H1 (cell line): ENCODE measurements at regions not wholly inside any gene's neighbourhood (a gene's known extent, or its start where the extent isn't known, plus 50 kb on each side); places are given as distances from the start of the nearest gene placed in this dataset.
A peak's percentile ranks its signal among the peaks of the same experiment; 100 is the strongest.

Source experiments
- CTCF ChIA-PET: fragments of 300-600 bp; sonication (Branson Sonifier 250); formaldehyde crosslinking; loops from one replicate; lab custom pipeline; 2021; ENCODE audit not compliant: partially characterized antibody; lab: Charles Lee
- POLR2A ChIA-PET: fragments of 300-600 bp; sonication (Branson Sonifier 250); formaldehyde crosslinking; loops from one replicate; lab custom pipeline; 2021; ENCODE audit warnings: inconsistent platforms; ENCODE audit not compliant: partially characterized antibody; lab: Charles Lee
- DNase-seq, 2 experiments: peaks; one replicate each; pipeline versions ENCODE4 v3.0.0 to v3.0.0-alpha.2; 2010 to 2022; ENCODE audit warnings: low spot score in 2 of 2, low read depth in 1 of 2, mixed read lengths in 1 of 2
- FAIRE-seq: peaks from 2 replicates; lab custom pipeline; 2011; peaks lifted over from hg19 to GRCh38; lab: Jason Lieb, UNC
- H2AFZ ChIP-seq: 2 replicates; pipeline ENCODE4 v1.8.1; 2012; ENCODE audit warnings: low read length, inconsistent platforms
- H2AK5ac ChIP-seq: 2 replicates; pipeline ENCODE4 v1.6.1; 2013; ENCODE audit warnings: low read depth, low read length
- H2BK120ac ChIP-seq: replicated peaks from 2 replicates; pipeline ENCODE3; 2013; ENCODE audit warnings: low read depth, low read length, inconsistent platforms
- H2BK12ac ChIP-seq: 2 replicates; pipeline ENCODE4 v1.6.1; 2013; ENCODE audit warnings: low read depth, low read length
- H2BK15ac ChIP-seq: 2 replicates; pipeline ENCODE4 v1.6.1; 2013; ENCODE audit warnings: low read length
- H2BK20ac ChIP-seq: 2 replicates; pipeline ENCODE4 v1.6.1; 2013; ENCODE audit warnings: low read length
- H2BK5ac ChIP-seq: 2 replicates; pipeline ENCODE4 v1.6.1; 2013; ENCODE audit warnings: low read depth, low read length
- H3K14ac ChIP-seq: 2 replicates; pipeline ENCODE4 v1.6.1; 2013; ENCODE audit warnings: inconsistent platforms; ENCODE audit not compliant: insufficient read length
- H3K18ac ChIP-seq: 2 replicates; pipeline ENCODE4 v1.6.1; 2013; ENCODE audit warnings: low read length; ENCODE audit errors: extremely low read depth
- H3K23ac ChIP-seq: 2 replicates; pipeline ENCODE4 v1.6.1; 2013; ENCODE audit warnings: inconsistent platforms; ENCODE audit not compliant: insufficient read length
- H3K23me2 ChIP-seq: 2 replicates; pipeline ENCODE4 v1.6.1; 2013; ENCODE audit warnings: low read depth, low read length
- H3K27ac ChIP-seq: 2 replicates; pipeline ENCODE4 v1.6.1; 2011; ENCODE audit warnings: low read depth, low read length, inconsistent platforms
- H3K27me3 ChIP-seq, 4 experiments: replicated peaks in 1 of 4; 1 replicate in 1 of 4; 2 replicates in 3 of 4; pipeline versions ENCODE4 v1.6.1 to v1.8.1; 2011 to 2013; ENCODE audit warnings: low read length in 3 of 4, mild to moderate bottlenecking in 3 of 4, inconsistent platforms in 2 of 4, mixed read lengths in 2 of 4, moderate library complexity in 1 of 4; ENCODE audit not compliant: control insufficient read depth in 3 of 4, insufficient read depth in 3 of 4; ENCODE audit errors: extremely low read depth in 1 of 4
- H3K36me3 ChIP-seq, 4 experiments: 2 replicates each; pipeline versions ENCODE4 v1.6.1 to v1.8.1; 2011 to 2013; ENCODE audit warnings: mild to moderate bottlenecking in 4 of 4, low read length in 3 of 4, moderate library complexity in 2 of 4, control low read depth in 1 of 4, inconsistent platforms in 1 of 4; ENCODE audit not compliant: insufficient read depth in 4 of 4, control insufficient read depth in 2 of 4
- H3K4ac ChIP-seq: replicated peaks from 2 replicates; pipeline ENCODE3; 2013; ENCODE audit warnings: low read length, low read depth, mixed read lengths, inconsistent platforms; ENCODE audit not compliant: insufficient read length
- H3K4me1 ChIP-seq, 4 experiments: replicated peaks in 1 of 4; 1 replicate in 1 of 4; 2 replicates in 3 of 4; pipeline versions ENCODE4 v1.6.1 to v1.8.1; 2011 to 2013; ENCODE audit warnings: low read length in 3 of 4, inconsistent platforms in 2 of 4, mixed read lengths in 1 of 4; ENCODE audit not compliant: insufficient read depth in 4 of 4, control insufficient read depth in 3 of 4
- H3K4me2 ChIP-seq, 2 experiments: 2 replicates each; pipeline versions ENCODE4 v1.6.1 to v1.8.1; 2011 to 2013; ENCODE audit warnings: low read depth in 2 of 2, low read length in 2 of 2, control low read depth in 1 of 2, inconsistent platforms in 1 of 2, mild to moderate bottlenecking in 1 of 2; ENCODE audit not compliant: insufficient read depth in 1 of 2
- H3K4me3 ChIP-seq, 4 experiments: fragments of 200-600, 300-600 bp in 1 of 4; sonication (generic), shearing (Covaris generic), sonication (Bioruptor Twin) in 1 of 4; 2 replicates each; pipeline versions ENCODE4 v1.5.1 to v1.8.1; 2011 to 2016; ENCODE audit warnings: low read length in 4 of 4, low read depth in 3 of 4, control low read depth in 2 of 4, inconsistent platforms in 2 of 4, mild to moderate bottlenecking in 2 of 4, mixed read lengths in 1 of 4, moderate library complexity in 1 of 4; ENCODE audit not compliant: insufficient read depth in 2 of 4; ENCODE audit errors: extremely low read depth in 1 of 4
- H3K56ac ChIP-seq: replicated peaks from 2 replicates; pipeline ENCODE3; 2013; ENCODE audit warnings: low read depth, mild to moderate bottlenecking, mixed read lengths, low read length, inconsistent platforms; ENCODE audit not compliant: insufficient read length
- H3K79me1 ChIP-seq: 2 replicates; pipeline ENCODE4 v1.6.1; 2013; ENCODE audit warnings: low read depth, low read length, control low read depth
- H3K79me2 ChIP-seq, 2 experiments: 2 replicates each; pipeline versions ENCODE4 v1.6.1 to v1.8.1; 2012 to 2013; ENCODE audit warnings: low read length in 2 of 2, mild to moderate bottlenecking in 2 of 2, inconsistent platforms in 1 of 2; ENCODE audit not compliant: insufficient read depth in 2 of 2, control insufficient read depth in 1 of 2
- H3K9ac ChIP-seq, 4 experiments: replicated peaks in 1 of 4; 1 replicate in 1 of 4; 2 replicates in 3 of 4; pipeline versions ENCODE4 v1.6.1 to v1.8.1; 2011 to 2013; ENCODE audit warnings: low read depth in 3 of 4, low read length in 3 of 4, control low read depth in 2 of 4, mild to moderate bottlenecking in 2 of 4, moderate library complexity in 2 of 4, inconsistent platforms in 1 of 4; ENCODE audit errors: extremely low read depth in 1 of 4
- H3K9me3 ChIP-seq, 2 experiments: 2 replicates each; pipeline versions ENCODE4 v1.6.1 to v1.8.1; 2012 to 2013; ENCODE audit warnings: mild to moderate bottlenecking in 2 of 2, moderate library complexity in 2 of 2, control low read depth in 1 of 2, inconsistent platforms in 1 of 2, low read depth in 1 of 2, low read length in 1 of 2, mixed read lengths in 1 of 2; ENCODE audit not compliant: insufficient read depth in 2 of 2
- H4K20me1 ChIP-seq, 2 experiments: replicated peaks in 1 of 2; 2 replicates each; pipeline versions ENCODE3 to v1.8.1; 2011 to 2013; ENCODE audit warnings: inconsistent platforms in 2 of 2, low read length in 2 of 2, mild to moderate bottlenecking in 1 of 2; ENCODE audit not compliant: insufficient read depth in 2 of 2, control insufficient read depth in 1 of 2
- H4K5ac ChIP-seq: 2 replicates; pipeline ENCODE4 v1.6.1; 2013; ENCODE audit warnings: low read length, low read depth, mixed read lengths, inconsistent platforms; ENCODE audit not compliant: insufficient read length
- H4K8ac ChIP-seq: 2 replicates; pipeline ENCODE4 v1.8.0; 2013; ENCODE audit warnings: mild to moderate bottlenecking, moderate library complexity, low read length, inconsistent platforms; ENCODE audit not compliant: insufficient read depth; ENCODE audit errors: extremely low read depth
- H4K91ac ChIP-seq: replicated peaks from 2 replicates; pipeline ENCODE3; 2013; ENCODE audit warnings: low read length, mixed read lengths, inconsistent platforms; ENCODE audit not compliant: insufficient read length
- CTCF ChIP-seq, 3 experiments: IDR thresholded peaks; 1 replicate in 2 of 3; 2 replicates in 1 of 3; pipeline versions ENCODE4 v1.5.1 to v1.6.1; 2011; ENCODE audit warnings: low read length in 3 of 3, mild to moderate bottlenecking in 3 of 3, inconsistent platforms in 2 of 3, low read depth in 1 of 3, moderate library complexity in 1 of 3; ENCODE audit not compliant: insufficient read depth in 1 of 3; ENCODE audit errors: control extremely low read depth in 1 of 3
- PHF8 ChIP-seq: fragments of 200-600 bp; sonication (generic); conservative IDR thresholded peaks from 2 replicates; pipeline ENCODE4 v1.7.1; 2012; ENCODE audit warnings: low read depth, mild to moderate bottlenecking, inconsistent platforms, low read length, moderate library complexity
- WGBS, 2 experiments: shearing (Covaris generic) in 1 of 2; methylation state at CpG; one replicate each; pipeline versions ENCODE4 v1.1.6 to v1.1.7; 2013 to 2015; ENCODE audit warnings: low lambda C conversion rate in 2 of 2, mixed read lengths in 2 of 2, inconsistent platforms in 1 of 2, low coverage in 1 of 2, missing lambda C conversion rate in 1 of 2; ENCODE audit not compliant: insufficient replicate concordance in 2 of 2, insufficient coverage in 1 of 2, insufficient read length in 1 of 2; ENCODE audit errors: extremely low coverage in 1 of 2, missing lambda C conversion rate in 1 of 2; 5-methylcytosine and 5-hydroxymethylcytosine counted together

- H3K4me3 ChIP-seq = no peak overlapping the region
- peaks cover 8 to 11% (median 9%) of the 10 kb centered on the region in 4 experiments for H3K4me1 ChIP-seq
- H3K9me3 ChIP-seq = no peaks in the 10 kb centered on the region
- H3K27ac ChIP-seq = no peak overlapping the region
- POLR2A ChIA-PET = interaction anchor here (0.5 kb wide), 1 partner anchor 157 kb away, joined by 3 read pairs; no protein-coding TSS in a partner anchor
- no peak overlapping the region for H3K56ac ChIP-seq
- H3K23ac ChIP-seq = no peak overlapping the region
- no peak overlapping the region for H2BK5ac ChIP-seq
- no peak overlapping the region for H4K5ac ChIP-seq
- CTCF ChIA-PET = interaction anchor here (1.0 to 5.3 kb wide), 13 partner anchors 9 to 135 kb away, joined by 3 to 47 read pairs (median 8); no protein-coding TSS in a partner anchor
- H3K14ac ChIP-seq = no peak overlapping the region
- DNase-seq (no peak), FAIRE-seq (no peak)
- no peak overlapping the region for H2BK12ac ChIP-seq
- H2AFZ ChIP-seq = no peak overlapping the region
- H3K18ac ChIP-seq = no peak overlapping the region
- H3K4me2 ChIP-seq = peak overlapping the region; percentile 46; a peak in 2 of 4 replicates
- H3K23me2 ChIP-seq = no peaks in the 10 kb centered on the region
- H3K4ac ChIP-seq = no peak overlapping the region
- TF ChIP-seq CTCF (IDR thresholded peaks at IDR 0.05; ENCODE audit: control extremely low read depth in 1 of 3, insufficient read depth in 1 of 3, low read depth in 1 of 3, low read length in 3 of 3) (peak in 1 of 3 experiments; percentile 7; a peak in 1 of 4 replicates), PHF8 (no peak)
- H4K91ac ChIP-seq = no peak overlapping the region
- H4K8ac ChIP-seq = no peak overlapping the region
- no peaks in the 10 kb centered on the region for H3K36me3 ChIP-seq
- no peak overlapping the region for H2BK15ac ChIP-seq
- no peak overlapping the region for H3K9ac ChIP-seq
- H3K79me1 ChIP-seq = no peaks in the 10 kb centered on the region
- 67% methylated on average over 1 of the region's 1 CpG; no CpG with 5 or more reads in 1 of the 2 experiments for WGBS, 2 experiments
- no peak overlapping the region for H2AK5ac ChIP-seq
- no peaks in the 10 kb centered on the region for H4K20me1 ChIP-seq
- no peaks in the 10 kb centered on the region; a peak in 2 of 7 replicates for H3K27me3 ChIP-seq
- no peak overlapping the region for H2BK20ac ChIP-seq
- no peak overlapping the region for H2BK120ac ChIP-seq
- H3K79me2 ChIP-seq = no peaks in the 10 kb centered on the region
Observed at GRCh38 chr7:128154504-128154903, 86.6 kb upstream of the LEP start.
